SK-N-SH treated with all-trans-retinoic acid at 6 μM for 48 hours (cell line): ENCODE measurements at regions not wholly inside any gene's neighbourhood (a gene's known extent, or its start where the extent isn't known, plus 50 kb on each side); places are given as distances from the start of the nearest gene placed in this dataset.

Experiments
- ZNF70 ChIP-seq: fragments of 450-650 bp; formaldehyde crosslinking; IDR thresholded peaks from 2 replicates; pipeline ENCODE4 v1.5.0; 2020; ENCODE audit warnings: mild to moderate bottlenecking, moderate library complexity
- TF ChIP-seq, protein P1 (sequence below): fragments of 250-450 bp; sonication (Bioruptor Pico); IDR thresholded peaks from 2 replicates; pipeline ENCODE4 v1.5.0; 2020; ENCODE audit warnings: mild to moderate bottlenecking, moderate library complexity

DNA sequence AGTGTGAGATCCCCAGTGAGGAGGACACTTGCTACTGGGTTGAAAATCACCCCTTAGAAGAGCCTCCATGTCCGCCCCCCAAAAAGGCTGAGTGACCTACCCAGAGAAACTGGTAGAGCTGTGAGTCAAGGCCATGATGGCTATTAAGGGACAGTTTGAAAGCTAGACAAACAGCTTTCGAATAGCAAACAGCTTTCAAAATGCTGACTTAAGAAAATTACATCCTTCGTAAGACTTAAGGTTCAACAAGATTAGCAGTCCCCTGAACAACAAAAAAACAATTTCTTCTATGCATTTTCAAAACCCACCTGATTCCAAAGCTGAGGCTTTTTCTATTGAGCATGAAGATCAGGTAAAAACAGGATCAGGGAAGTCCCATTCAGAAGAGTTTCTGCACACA lies 269.7 kb upstream of the SOX2 start:
- TF ChIP-seq ZNF70: no peak
- TF ChIP-seq, protein P1, sequence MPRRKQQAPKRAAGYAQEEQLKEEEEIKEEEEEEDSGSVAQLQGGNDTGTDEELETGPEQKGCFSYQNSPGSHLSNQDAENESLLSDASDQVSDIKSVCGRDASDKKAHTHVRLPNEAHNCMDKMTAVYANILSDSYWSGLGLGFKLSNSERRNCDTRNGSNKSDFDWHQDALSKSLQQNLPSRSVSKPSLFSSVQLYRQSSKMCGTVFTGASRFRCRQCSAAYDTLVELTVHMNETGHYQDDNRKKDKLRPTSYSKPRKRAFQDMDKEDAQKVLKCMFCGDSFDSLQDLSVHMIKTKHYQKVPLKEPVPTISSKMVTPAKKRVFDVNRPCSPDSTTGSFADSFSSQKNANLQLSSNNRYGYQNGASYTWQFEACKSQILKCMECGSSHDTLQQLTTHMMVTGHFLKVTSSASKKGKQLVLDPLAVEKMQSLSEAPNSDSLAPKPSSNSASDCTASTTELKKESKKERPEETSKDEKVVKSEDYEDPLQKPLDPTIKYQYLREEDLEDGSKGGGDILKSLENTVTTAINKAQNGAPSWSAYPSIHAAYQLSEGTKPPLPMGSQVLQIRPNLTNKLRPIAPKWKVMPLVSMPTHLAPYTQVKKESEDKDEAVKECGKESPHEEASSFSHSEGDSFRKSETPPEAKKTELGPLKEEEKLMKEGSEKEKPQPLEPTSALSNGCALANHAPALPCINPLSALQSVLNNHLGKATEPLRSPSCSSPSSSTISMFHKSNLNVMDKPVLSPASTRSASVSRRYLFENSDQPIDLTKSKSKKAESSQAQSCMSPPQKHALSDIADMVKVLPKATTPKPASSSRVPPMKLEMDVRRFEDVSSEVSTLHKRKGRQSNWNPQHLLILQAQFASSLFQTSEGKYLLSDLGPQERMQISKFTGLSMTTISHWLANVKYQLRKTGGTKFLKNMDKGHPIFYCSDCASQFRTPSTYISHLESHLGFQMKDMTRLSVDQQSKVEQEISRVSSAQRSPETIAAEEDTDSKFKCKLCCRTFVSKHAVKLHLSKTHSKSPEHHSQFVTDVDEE (CRISPR knock-in tag): no peak
